ENCODE measurements at regions not wholly inside any gene's neighbourhood (a gene's known extent, or its start where the extent isn't known, plus 50 kb on each side); places are given as distances from the start of the nearest gene placed in this dataset.
"Not testable (repeated sequence)": the region's sequence is repeated elsewhere in the genome, so short reads cannot be mapped to it uniquely, and the experiment has no call there.

DNA sequence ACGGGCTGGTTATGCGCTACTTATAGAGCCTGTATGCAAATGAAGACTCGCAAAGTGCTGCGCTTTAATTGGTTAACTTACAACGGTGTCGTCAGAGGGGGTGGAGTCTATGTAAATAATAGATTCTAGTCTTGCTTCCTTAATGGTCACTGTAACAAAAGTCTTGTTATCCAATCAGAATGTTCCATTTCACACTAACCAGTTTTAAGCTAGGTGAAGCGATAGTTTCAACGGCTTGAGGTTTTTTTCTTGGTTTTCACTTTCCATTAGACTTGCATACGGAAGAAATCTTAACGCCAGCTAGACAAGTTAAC lies 66.9 kb downstream of the FAM72B start:
- DNase-seq = not testable (repeated sequence)

DNA sequence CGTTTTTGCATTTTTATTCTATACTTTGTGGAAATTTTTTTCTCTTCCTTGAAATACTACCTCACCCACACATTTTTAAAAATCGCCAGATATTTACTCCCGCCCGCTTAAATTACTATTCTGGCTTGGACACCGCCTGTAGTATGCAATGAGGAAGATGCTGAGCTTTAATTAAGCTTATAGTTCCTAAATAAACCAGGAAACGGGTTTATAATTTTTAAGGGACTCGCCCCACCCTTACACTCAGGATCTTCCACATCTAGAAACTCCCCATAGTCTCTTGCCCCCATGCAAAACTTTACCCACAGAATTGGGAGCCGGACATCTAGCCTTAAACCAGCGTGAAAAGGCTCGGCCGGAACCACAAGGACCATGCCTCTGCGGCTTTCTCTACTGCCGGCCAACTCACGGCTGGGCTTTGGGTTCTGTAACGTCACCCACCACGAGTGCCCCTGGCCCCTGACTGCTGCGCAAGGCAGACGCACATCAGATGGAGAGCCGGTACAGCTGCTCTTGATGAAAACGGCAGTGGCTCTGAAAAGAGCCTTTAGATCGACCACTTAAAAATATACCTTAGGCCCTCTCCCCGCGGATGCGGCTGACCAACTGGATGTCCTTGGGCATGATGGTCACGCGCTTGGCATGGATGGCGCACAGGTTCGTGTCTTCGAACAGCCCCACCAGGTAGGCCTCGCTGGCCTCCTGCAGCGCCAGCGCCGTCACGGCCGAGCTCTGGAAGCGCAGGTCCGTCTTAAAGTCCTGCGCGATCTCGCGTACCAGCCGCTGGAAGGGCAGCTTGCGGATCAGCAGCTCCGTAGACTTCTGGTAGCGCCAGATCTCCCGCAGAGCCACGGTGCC lies 66.3 kb downstream of the FAM72B start:
- DNase-seq = not testable (repeated sequence)
